Endodermal cell (in vitro differentiated cells): ENCODE measurements at regions not wholly inside any gene's neighbourhood (a gene's known extent, or its start where the extent isn't known, plus 50 kb on each side); places are given as distances from the start of the nearest gene placed in this dataset.

ENCODE experiments used
- DNase-seq: peaks from one replicate; pipeline ENCODE4 v3.0.0-alpha.2; 2017
- H3K27ac ChIP-seq: 2 replicates; pipeline ENCODE4 v1.5.1; 2013; ENCODE audit warnings: mild to moderate bottlenecking, low read depth, low read length, moderate library complexity
- H3K27me3 ChIP-seq: 2 replicates; pipeline ENCODE4 v1.6.1; 2013; ENCODE audit warnings: mild to moderate bottlenecking, low read length, moderate library complexity; ENCODE audit not compliant: insufficient read depth, control insufficient read depth, poor library complexity, severe bottlenecking
- H3K36me3 ChIP-seq: 2 replicates; pipeline ENCODE4 v1.7.0; 2013; ENCODE audit warnings: mild to moderate bottlenecking, low read length, moderate library complexity; ENCODE audit not compliant: control insufficient read depth, insufficient read depth
- H3K4me1 ChIP-seq: one replicate; pipeline ENCODE4 v1.7.0; 2013; ENCODE audit warnings: low read length; ENCODE audit not compliant: control insufficient read depth, insufficient read depth
- H3K4me3 ChIP-seq: 2 replicates; pipeline ENCODE4 v1.5.1; 2013; ENCODE audit warnings: mild to moderate bottlenecking, low read length, moderate library complexity
- H3K9ac ChIP-seq: 2 replicates; pipeline ENCODE4 v1.6.1; 2013; ENCODE audit warnings: mild to moderate bottlenecking, low read length, moderate library complexity; ENCODE audit not compliant: poor library complexity, severe bottlenecking; ENCODE audit errors: extremely low read depth
- H3K9me3 ChIP-seq: 2 replicates; pipeline ENCODE4 v1.6.1; 2013; ENCODE audit warnings: mild to moderate bottlenecking, low read length, moderate library complexity; ENCODE audit not compliant: control insufficient read depth
- H3K27ac Mint-ChIP-seq: 2 replicates; pipeline ENCODE4 v1.8.0; 2020; ENCODE audit warnings: mixed read lengths
- H3K27me3 Mint-ChIP-seq: 2 replicates; pipeline ENCODE4 v1.8.0; 2021; ENCODE audit warnings: mild to moderate bottlenecking, mixed read lengths; ENCODE audit not compliant: insufficient read depth
- H3K36me3 Mint-ChIP-seq: 2 replicates; pipeline ENCODE4 v1.8.0; 2020; ENCODE audit warnings: low read depth, mixed read lengths
- H3K4me1 Mint-ChIP-seq: 2 replicates; pipeline ENCODE4 v1.8.0; 2020; ENCODE audit warnings: mixed read lengths
- H3K4me3 Mint-ChIP-seq: 2 replicates; pipeline ENCODE4 v1.8.0; 2020; ENCODE audit warnings: mild to moderate bottlenecking, moderate library complexity, mixed read lengths
- H3K9me3 Mint-ChIP-seq: 2 replicates; pipeline ENCODE4 v1.8.0; 2020; ENCODE audit warnings: mild to moderate bottlenecking, mixed read lengths
- WGBS, 2 experiments: methylation state at CpG; one replicate each; pipeline versions ENCODE4 v1.1.5 to v1.1.7; 2013; ENCODE audit warnings: missing lambda C conversion rate in 2 of 2, mixed read lengths in 1 of 2; ENCODE audit not compliant: insufficient coverage in 1 of 2, insufficient read length in 1 of 2; 5-methylcytosine and 5-hydroxymethylcytosine counted together
- TF ChIP-seq, protein P1 (sequence below): fragments of 200-600 bp; sonication (generic); conservative IDR thresholded peaks from 2 replicates; pipeline ENCODE4 v1.5.0; 2021; ENCODE audit warnings: antibody characterized with exemption, mild to moderate bottlenecking

DNA sequence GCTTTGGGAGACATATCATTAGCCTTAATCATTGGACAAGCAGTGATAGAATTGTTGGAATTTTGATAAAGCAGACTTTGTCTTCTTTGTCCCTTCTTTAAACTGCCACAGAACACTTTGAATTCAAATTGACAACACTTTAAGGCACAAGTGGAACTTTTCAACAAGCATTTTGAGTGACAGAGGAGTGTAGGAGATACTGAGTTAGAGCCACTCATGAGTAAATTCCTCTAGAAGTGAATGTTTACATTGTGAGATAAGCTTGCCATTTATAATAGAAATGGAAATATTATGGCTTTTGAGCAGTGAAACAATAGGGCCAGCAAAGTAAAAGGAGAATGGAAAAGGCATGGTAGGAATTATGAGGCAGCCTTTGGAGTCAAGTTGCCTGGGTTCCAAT is 515.8 kb downstream of the SLITRK6 start:
- no peak for DNase-seq
- H3K9ac ChIP-seq, result no peak overlapping the region
- H3K9me3 ChIP-seq, result no peaks in the 10 kb centered on the region
- TF ChIP-seq, protein P1, sequence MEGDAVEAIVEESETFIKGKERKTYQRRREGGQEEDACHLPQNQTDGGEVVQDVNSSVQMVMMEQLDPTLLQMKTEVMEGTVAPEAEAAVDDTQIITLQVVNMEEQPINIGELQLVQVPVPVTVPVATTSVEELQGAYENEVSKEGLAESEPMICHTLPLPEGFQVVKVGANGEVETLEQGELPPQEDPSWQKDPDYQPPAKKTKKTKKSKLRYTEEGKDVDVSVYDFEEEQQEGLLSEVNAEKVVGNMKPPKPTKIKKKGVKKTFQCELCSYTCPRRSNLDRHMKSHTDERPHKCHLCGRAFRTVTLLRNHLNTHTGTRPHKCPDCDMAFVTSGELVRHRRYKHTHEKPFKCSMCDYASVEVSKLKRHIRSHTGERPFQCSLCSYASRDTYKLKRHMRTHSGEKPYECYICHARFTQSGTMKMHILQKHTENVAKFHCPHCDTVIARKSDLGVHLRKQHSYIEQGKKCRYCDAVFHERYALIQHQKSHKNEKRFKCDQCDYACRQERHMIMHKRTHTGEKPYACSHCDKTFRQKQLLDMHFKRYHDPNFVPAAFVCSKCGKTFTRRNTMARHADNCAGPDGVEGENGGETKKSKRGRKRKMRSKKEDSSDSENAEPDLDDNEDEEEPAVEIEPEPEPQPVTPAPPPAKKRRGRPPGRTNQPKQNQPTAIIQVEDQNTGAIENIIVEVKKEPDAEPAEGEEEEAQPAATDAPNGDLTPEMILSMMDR, result no peak
- no peaks in the 10 kb centered on the region for H3K27me3 ChIP-seq
- H3K4me1 ChIP-seq, result no peaks in the 10 kb centered on the region
- Mint-ChIP-seq H3K36me3 (no peaks in the 10 kb centered on the region), H3K27ac (no peak overlapping the region), H3K9me3 (no peaks in the 10 kb centered on the region), H3K4me3 (no peak overlapping the region), H3K27me3 (no peaks in the 10 kb centered on the region), H3K4me1 (peaks cover 5% of the 10 kb centered on the region)
- H3K27ac ChIP-seq, result no peak overlapping the region
- H3K36me3 ChIP-seq, result no peaks in the 10 kb centered on the region
- H3K4me3 ChIP-seq, result no peak overlapping the region

DNA sequence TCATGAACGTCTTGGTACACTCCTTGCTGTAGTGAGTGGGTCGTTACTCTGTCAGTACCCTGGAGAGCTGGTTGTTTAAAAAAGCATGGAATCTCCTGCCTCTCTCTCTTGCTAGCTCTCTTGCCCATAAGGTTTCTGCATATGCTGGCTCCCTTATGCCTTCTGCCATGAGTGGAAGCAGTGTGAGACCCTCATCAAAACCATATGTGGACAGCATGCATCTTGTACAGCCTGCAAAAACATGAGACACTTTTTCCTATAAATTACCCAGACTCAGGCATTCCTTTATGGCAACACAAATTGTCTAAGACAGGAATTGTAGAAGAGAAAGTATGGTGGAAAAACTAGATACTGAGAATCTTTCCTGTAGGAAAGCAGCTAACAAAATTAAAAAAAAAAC is 516.3 kb downstream of the SLITRK6 start:
- H3K9me3 Mint-ChIP-seq, result no peaks in the 10 kb centered on the region
- Histone ChIP-seq H3K4me1 (no peaks in the 10 kb centered on the region), H3K9me3 (no peaks in the 10 kb centered on the region), H3K36me3 (no peaks in the 10 kb centered on the region), H3K4me3 (no peak overlapping the region), H3K27me3 (no peaks in the 10 kb centered on the region), H3K9ac (no peak overlapping the region), H3K27ac (no peak overlapping the region)
- no peak for DNase-seq
- H3K36me3 Mint-ChIP-seq, result no peaks in the 10 kb centered on the region
- TF ChIP-seq, protein P1, result no peak
- H3K4me3 Mint-ChIP-seq, result no peak overlapping the region
- H3K4me1 Mint-ChIP-seq, result peaks cover 7% of the 10 kb centered on the region
- 78 to 90% methylated on average over 1 to 2 of the region's 2 CpGs for WGBS, 2 experiments
- no peaks in the 10 kb centered on the region for H3K27me3 Mint-ChIP-seq
- no peak overlapping the region for H3K27ac Mint-ChIP-seq

DNA sequence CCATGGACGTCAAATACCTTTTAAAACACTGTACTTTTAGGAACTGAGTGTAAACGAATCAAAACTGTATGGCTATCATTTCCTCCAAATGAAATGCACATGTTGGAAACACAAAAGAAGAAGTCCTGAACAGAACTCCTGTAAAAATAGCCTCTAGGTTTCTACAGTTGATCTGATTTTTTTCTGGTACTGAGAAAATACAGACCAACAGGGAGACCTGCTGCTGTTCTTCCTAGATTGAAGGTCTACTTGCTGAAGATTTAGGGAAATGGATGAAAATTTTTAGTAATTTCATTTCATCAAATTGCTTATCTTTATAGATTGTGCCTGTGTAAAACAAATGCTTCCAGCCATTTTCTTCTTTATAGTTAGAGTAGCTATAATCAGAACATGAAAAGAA is 520.4 kb downstream of the SLITRK6 start:
- no peak overlapping the region for H3K27ac ChIP-seq
- no peaks in the 10 kb centered on the region for H3K4me1 ChIP-seq
- Mint-ChIP-seq H3K4me1 (peaks cover 10% of the 10 kb centered on the region), H3K9me3 (no peaks in the 10 kb centered on the region), H3K4me3 (no peak overlapping the region), H3K36me3 (no peaks in the 10 kb centered on the region), H3K27ac (no peak overlapping the region), H3K27me3 (no peaks in the 10 kb centered on the region)
- WGBS, 2 experiments, result 94% methylated on average over 2 of the region's 2 CpGs
- DNase-seq, result no peak
- no peaks in the 10 kb centered on the region for H3K36me3 ChIP-seq
- no peaks in the 10 kb centered on the region for H3K9me3 ChIP-seq
- H3K27me3 ChIP-seq, result no peaks in the 10 kb centered on the region
- no peak overlapping the region for H3K9ac ChIP-seq
- TF ChIP-seq, protein P1, result no peak
- no peak overlapping the region for H3K4me3 ChIP-seq
